NB4 (cell line): ENCODE measurements at regions not wholly inside any gene's neighbourhood (a gene's known extent, or its start where the extent isn't known, plus 50 kb on each side); places are given as distances from the start of the nearest gene placed in this dataset.

Experiments used
- POLR2A ChIP-seq: IDR thresholded peaks from 2 replicates; pipeline ENCODE4 v1.6.1; 2011; ENCODE audit warnings: mild to moderate bottlenecking; ENCODE audit not compliant: insufficient read length; ENCODE audit errors: extremely low read depth
- TF ChIP-seq, protein P1 (sequence below): IDR thresholded peaks from one replicate; pipeline ENCODE4 v1.5.1; 2012; ENCODE audit warnings: low read depth, low read length
- TF ChIP-seq, protein P2 (sequence below): IDR thresholded peaks from 2 replicates; pipeline ENCODE4 v1.6.1; 2011; ENCODE audit warnings: low read depth, low read length

DNA sequence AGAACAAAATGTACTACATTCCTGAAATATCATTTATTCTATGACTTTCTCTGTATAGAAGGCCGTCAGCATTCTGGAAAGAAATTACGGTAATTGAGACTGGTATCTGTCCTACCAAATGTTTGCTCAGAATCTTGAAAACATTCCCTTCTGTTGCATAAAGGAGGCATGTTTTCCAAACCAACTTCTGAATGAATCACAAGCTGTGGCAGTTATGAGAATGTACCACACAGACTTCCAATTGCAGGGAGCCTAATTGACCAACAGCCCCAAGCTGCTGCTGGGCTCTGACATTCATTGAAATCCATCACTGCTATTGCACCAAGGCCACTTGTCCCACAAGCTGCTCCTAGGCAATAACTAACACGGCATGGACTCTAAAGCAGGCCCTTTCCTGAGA lies 185.3 kb upstream of the CCDC196 start:
- TF ChIP-seq, protein P1, sequence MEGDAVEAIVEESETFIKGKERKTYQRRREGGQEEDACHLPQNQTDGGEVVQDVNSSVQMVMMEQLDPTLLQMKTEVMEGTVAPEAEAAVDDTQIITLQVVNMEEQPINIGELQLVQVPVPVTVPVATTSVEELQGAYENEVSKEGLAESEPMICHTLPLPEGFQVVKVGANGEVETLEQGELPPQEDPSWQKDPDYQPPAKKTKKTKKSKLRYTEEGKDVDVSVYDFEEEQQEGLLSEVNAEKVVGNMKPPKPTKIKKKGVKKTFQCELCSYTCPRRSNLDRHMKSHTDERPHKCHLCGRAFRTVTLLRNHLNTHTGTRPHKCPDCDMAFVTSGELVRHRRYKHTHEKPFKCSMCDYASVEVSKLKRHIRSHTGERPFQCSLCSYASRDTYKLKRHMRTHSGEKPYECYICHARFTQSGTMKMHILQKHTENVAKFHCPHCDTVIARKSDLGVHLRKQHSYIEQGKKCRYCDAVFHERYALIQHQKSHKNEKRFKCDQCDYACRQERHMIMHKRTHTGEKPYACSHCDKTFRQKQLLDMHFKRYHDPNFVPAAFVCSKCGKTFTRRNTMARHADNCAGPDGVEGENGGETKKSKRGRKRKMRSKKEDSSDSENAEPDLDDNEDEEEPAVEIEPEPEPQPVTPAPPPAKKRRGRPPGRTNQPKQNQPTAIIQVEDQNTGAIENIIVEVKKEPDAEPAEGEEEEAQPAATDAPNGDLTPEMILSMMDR, result no peak
- TF ChIP-seq POLR2A, result no peak
- TF ChIP-seq, protein P2, sequence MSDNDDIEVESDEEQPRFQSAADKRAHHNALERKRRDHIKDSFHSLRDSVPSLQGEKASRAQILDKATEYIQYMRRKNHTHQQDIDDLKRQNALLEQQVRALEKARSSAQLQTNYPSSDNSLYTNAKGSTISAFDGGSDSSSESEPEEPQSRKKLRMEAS, result no peak
